ENCODE measurements at regions not wholly inside any gene's neighbourhood (a gene's known extent, or its start where the extent isn't known, plus 50 kb on each side); places are given as distances from the start of the nearest gene placed in this dataset.

- TF ChIP-seq CTCF (conservative IDR thresholded peaks at IDR 0.05; ENCODE audit: low read depth, low read length) (no peak), EZH2 (IDR thresholded peaks at IDR 0.05; ENCODE audit: borderline replicate concordance, low read depth, low read length, poor library complexity, severe bottlenecking) (no peak)
These were observed 100.8 kb downstream of the EBNA1BP2 start for GRCh38 chr1:43071241-43071640.
